ENCODE measurements at regions not wholly inside any gene's neighbourhood (a gene's known extent, or its start where the extent isn't known, plus 50 kb on each side); places are given as distances from the start of the nearest gene placed in this dataset.
"Not testable (repeated sequence)": the region's sequence is repeated elsewhere in the genome, so short reads cannot be mapped to it uniquely, and the experiment has no call there.

DNA sequence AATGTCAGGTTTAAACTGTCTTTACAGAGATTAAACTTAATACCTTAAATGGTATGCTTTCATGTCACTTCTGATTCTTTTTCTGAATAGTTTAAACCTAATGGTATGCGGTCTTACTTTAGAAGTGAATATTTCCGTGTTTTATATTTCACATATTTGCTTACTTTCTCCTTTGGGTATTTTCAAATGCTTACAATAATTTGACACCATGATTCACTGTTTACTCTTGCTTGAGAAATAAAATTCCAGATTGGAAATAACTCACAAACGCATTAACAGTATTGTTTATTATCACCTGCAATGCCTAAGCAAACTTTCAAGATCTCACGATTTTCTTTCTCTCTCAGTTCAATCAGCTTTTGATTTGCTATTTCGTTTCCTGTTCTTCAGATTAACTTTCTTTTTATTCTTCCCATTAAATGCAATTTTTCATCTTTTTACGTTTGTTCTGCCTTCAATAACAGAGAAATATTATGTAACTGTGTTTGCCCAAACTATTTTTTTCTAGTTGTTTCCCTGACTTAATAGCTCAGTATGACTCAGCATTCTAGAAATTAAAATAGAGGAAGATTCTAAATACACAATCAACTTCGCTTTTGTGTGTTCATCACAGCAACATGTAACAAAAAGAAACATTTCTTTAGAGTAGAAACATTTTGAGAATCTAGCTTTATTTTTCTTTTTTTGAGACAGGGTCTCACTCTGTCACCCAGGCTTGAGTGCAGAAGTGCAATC is 955.5 kb upstream of the PRKX start:
- DNase-seq: no peak

GRCh38 chrX:4663085-4663484 is 949.6 kb upstream of the PRKX start:
- no peak for DNase-seq

DNA sequence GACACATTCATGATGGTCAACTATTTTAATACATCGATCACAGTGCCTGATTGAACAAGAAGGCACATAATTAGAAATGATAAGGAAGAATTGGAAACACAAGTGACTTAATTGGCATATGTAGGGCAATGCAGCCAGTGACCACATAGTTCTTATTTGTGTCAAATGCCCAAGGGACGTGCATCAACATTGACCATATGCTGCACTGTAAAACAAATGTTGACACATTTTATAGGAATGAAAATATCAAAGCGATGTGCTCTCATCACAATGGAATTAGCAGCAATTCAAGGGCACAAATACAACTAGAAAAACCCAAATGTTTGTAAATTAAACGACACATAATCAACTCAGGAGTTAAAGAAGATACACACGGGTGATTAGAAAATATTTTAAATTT is 948.3 kb upstream of the PRKX start:
- DNase-seq: no peak

DNA sequence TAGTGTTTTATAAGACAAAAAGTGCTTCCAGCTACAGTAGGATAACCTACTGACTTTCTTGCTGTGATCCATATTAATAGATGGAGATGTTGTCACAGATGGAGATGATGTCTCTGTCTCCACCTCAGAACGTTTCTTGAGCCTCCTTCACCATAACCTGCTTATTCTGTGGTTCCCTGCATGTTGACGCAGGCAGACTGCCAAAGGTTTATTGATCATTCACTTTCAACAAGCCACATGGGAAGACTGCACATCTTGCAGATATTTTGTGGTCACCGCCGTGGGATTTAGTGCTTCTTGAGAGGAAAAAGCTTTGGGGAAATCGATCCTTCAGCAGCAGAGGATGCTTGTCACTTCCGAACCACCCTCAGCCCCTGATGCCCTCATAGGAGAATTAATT is 943.0 kb upstream of the PRKX start:
- DNase-seq: no peak

DNA sequence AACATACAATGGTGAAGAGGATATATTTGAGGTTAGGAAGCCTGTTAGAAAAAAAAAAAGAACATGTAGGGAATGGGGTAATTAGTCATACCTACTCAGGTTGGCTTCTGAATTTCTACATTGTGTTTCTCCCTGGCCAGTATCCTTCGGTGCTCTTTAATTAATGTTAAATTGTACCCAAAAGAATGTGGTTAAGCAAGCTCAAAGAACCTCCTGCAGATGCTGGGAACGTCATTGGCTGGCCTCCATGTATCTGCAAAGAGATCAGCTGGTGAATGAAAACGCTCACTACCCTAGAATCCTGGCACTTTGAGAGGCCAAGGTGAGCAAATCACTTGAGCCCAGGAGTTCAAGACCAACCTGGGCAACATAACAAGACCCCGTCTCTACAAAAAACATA is 942.3 kb upstream of the PRKX start:
- DNase-seq: no peak

- DNase-seq: no peak
Observed at GRCh38 chrX:4642114-4642513, 928.7 kb upstream of the PRKX start.

- no peak for DNase-seq
Observed at GRCh38 chrX:4638036-4638435, 924.6 kb upstream of the PRKX start.

DNA sequence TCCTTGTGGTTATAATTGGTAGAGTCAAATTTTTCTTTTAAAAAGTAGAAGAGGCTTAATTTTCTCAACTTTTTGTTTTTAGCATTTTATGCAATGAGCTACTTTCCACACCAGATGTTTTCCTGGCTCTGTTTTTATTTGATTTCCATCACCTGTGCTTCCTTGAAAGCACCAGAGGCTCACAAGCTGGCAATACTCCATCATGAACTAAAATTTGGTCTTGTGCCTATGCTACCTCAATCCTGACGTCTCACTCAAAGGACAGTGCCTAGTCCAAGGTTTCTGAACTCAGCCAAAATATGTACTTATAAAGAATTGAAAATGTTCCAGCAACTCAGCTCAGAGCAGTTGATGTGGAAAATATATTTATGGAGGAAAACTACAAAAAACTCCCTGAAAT is 914.0 kb upstream of the PRKX start:
- no peak for DNase-seq

GRCh38 chrX:4622486-4623167 is 909.2 kb upstream of the PRKX start:
- no peak for DNase-seq

DNA sequence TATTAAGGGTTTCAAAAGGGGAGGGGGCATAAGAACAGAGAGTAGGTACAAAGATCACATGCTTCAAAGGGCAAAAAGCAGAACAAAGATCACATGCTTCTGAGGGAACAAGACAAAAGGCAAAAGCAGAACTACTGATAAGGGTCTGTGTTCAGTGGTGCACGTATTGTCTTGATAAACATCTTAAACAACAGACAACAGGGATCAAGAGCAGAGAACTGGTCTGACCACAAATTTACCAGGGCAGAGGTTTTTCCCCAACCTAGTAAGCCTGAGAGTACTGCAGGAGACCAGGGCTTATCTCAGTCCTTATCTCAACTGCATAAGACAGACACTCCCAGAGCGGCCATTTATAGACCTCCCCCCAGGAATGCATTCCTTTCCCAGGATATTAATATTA is 900.2 kb upstream of the PRKX start:
- not testable (repeated sequence) for DNase-seq

DNA sequence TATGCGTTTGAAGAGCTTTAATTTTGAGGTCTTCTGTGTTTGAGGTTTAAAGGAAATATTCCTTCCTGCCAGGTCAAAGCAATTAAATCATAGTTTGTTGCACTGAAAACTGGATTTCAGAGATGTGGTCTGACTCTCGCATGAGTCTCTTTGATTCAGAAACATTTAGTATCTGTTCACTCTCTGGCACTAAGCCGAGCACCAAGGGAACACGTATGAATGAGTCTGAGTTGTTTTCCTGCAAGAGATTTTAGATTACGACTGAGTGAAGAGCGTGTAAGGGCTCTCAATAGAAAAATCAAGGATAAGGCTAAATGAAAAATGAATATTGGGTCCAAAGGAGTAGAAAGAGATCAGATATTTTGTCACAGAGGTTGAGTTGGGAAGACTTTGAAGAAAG is 875.4 kb upstream of the PRKX start:
- DNase-seq: no peak

DNA sequence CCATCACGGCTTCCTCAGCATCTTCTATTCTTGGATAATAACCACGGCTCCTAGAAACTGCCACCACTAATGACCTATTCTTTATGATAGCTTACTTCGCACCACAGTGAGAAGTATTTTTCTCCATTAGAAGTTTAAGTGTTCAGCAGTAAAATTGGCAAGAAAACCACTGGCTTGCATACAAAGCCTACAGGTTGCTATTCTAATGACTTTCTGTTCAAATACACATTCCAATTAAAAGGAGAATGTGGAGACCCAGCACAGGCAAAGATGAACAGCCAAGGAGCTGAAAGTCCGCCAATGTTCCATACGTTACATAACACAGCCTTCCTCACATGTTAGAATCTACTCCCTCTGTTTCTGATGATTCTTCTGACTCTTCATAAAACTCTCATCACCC is 875.0 kb upstream of the PRKX start:
- DNase-seq: no peak

DNA sequence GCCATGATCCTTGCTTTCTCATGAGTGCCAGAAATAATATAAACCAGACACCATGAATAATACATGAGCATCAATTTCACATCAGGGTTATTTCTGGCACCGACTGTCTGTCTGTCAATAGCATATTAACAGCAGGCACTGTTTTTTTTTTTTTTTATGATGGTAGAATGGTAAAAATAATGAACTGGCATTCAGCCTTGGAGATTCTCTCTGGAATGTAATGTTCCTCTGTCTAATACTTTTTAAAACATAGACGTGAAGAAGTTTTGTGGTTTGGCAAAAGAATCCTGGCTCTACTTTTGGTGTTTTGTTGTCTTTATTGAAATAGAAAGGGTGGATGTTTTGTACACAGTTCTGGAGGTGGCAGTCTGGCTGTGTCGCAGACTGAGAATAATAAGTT is 874.6 kb upstream of the PRKX start:
- DNase-seq: no peak

DNA sequence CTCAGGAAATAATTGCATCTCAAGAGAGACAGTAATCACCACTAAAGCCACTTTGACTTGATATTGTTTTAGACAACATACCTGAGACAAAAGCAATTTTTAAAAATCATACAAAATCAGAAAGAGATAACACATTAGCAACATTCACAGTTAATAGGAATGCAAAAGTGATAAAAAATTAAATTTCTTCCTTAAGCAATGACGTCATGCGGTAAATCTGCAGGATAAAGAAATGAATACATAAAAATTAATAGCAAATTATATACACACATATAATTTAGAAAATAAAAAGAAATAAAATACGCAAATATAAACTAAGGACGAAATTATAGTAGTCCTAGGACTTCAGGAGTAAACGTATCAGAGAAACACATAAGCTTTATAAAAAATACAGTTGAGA is 866.5 kb upstream of the PRKX start:
- no peak for DNase-seq

GRCh38 chrX:4579480-4579879 is 866.0 kb upstream of the PRKX start:
- no peak for DNase-seq

- DNase-seq: no peak
Observed at GRCh38 chrX:4572691-4573090, 859.2 kb upstream of the PRKX start.

- DNase-seq: no peak
Observed at GRCh38 chrX:4570151-4570550, 856.7 kb upstream of the PRKX start.

DNA sequence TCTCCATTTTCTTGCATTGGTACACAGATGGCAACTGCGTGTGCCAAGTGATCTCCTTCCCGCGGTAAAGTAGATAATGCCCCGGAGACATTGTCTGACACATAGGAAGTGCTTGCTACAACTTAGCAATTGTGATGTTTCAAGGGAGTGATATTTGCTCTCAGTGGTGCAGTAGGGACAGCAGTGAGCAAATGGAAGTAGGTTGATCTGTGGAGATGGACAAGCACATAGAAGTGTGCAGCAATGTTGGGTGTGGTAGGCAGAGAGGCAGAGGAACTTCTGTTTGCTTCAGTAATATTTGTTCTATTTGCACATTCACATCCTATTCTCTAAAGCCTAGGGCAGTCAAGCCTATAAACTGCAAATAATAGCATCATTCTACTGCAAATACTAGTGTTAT is 846.7 kb upstream of the PRKX start:
- no peak for DNase-seq

GRCh38 chrX:4550018-4550417 is 836.6 kb upstream of the PRKX start:
- no peak for DNase-seq

- no peak for DNase-seq
Observed at GRCh38 chrX:4547213-4547836, 833.9 kb upstream of the PRKX start.

DNA sequence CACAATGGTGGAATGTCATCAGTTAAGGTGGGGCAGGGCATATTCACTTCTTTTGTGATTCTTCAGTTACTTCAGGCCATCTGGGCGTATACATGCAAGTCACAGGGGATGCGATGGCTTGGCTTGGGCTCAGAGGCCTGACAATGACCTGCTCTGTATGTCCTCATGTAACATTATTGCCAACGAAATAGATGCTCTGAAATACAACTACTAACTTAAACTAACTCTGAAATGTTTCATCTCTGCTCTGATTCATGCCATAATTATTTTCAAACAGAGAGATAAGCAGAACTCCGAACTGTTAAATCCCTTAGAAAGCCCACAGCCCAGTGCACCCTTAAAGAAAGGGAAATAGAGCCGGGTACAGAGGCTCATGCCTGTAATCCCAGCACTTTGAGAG is 832.7 kb upstream of the PRKX start:
- DNase-seq: not testable (repeated sequence)

DNA sequence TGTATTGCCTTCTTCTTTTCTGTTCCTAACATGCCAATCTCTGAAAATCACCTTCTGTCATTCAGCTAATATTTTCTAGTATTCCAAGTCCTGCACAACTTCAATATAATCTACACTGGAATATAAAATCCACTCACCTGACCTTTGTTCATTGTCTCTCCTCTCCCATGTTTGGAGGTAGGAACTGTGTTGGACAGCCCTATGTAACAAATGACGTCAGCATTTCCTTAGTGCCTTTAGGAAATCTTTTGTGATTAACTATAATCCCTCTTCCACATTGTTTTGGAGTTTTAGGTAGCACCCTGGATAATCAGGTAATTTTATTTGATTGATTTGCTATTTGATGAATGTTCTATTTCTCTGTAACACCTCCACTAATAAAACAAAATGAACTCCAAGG is 814.8 kb upstream of the PRKX start:
- DNase-seq: no peak

DNA sequence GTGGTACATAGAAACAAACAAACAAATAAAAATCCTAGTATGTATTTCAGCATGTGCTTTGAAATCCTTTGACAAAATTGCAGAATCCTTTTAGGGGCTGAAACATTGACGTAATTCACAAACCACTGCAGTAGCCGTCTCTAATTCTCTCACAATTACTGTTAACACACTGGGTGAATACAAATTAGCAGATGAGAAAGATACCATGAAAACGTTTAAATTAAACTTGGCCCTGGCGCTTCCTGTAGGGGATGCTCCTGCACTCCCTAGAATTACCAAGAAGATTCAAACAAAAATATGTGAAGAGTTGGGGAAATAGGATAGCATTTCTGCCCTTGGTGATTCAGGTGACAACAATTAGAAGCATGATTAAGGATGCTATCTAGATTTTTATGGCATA is 772.5 kb upstream of the PRKX start:
- no peak for DNase-seq

DNA sequence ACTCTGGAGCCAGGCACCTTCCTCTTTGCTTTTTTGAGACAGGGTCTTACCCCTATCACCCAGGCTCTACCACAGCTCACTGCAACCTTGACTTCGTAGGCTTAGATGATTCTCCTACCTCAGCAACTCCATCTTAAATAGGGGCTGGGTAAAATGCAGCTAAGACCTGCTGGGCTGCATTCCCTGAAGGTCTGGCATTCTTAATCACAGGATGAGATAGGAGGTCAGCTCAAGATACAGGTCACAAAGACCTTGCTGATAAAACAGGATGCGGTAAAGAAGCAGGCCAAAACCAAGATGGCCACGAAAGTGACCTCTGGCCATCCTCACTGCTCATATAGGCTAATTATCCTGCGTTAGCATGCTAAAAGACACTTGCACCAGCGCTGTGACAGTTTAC is 770.8 kb upstream of the PRKX start:
- DNase-seq: no peak

GRCh38 chrX:4451591-4451990 is 738.1 kb upstream of the PRKX start:
- DNase-seq: no peak

Measured in kidney glomerular epithelial cell (primary cell).